Mesendoderm (in vitro differentiated cells): ENCODE measurements at regions not wholly inside any gene's neighbourhood (a gene's known extent, or its start where the extent isn't known, plus 50 kb on each side); places are given as distances from the start of the nearest gene placed in this dataset.

Experiments used
- DNase-seq: peaks from one replicate; pipeline ENCODE4 v3.0.0; 2013
- H2AK5ac ChIP-seq: 2 replicates; pipeline ENCODE4 v1.6.1; 2013; ENCODE audit warnings: low read length, inconsistent platforms
- H2BK120ac ChIP-seq: 2 replicates; pipeline ENCODE4 v1.6.1; 2013; ENCODE audit warnings: low read depth, mild to moderate bottlenecking, low read length, moderate library complexity, mixed read lengths
- H2BK15ac ChIP-seq: replicated peaks from 2 replicates; pipeline ENCODE4 v1.6.1; 2013; ENCODE audit warnings: low read depth, mild to moderate bottlenecking, moderate library complexity
- H2BK5ac ChIP-seq: 2 replicates; pipeline ENCODE4 v1.6.1; 2013; ENCODE audit warnings: low read length, inconsistent platforms
- H3K18ac ChIP-seq: 2 replicates; pipeline ENCODE4 v1.6.1; 2013; ENCODE audit warnings: mild to moderate bottlenecking, low read length, mixed read lengths
- H3K23ac ChIP-seq: one replicate; pipeline ENCODE4 v1.6.1; 2013; ENCODE audit warnings: low read length
- H3K27ac ChIP-seq: 2 replicates; pipeline ENCODE4 v1.5.1; 2013; ENCODE audit warnings: low read depth, mild to moderate bottlenecking, inconsistent platforms, low read length, moderate library complexity
- H3K27me3 ChIP-seq: 2 replicates; pipeline ENCODE4 v1.6.1; 2013; ENCODE audit warnings: low read length, control low read depth, mild to moderate bottlenecking, inconsistent platforms; ENCODE audit not compliant: insufficient read depth, poor library complexity
- H3K36me3 ChIP-seq: 2 replicates; pipeline ENCODE4 v1.6.1; 2013; ENCODE audit warnings: low read length, inconsistent platforms; ENCODE audit not compliant: control insufficient read depth, insufficient read depth
- H3K4ac ChIP-seq: one replicate; pipeline ENCODE4 v1.6.1; 2013; ENCODE audit warnings: low read depth, mild to moderate bottlenecking, low read length, moderate library complexity
- H3K4me1 ChIP-seq: 2 replicates; pipeline ENCODE4 v1.6.1; 2013; ENCODE audit warnings: low read depth, low read length, inconsistent platforms; ENCODE audit not compliant: control insufficient read depth
- H3K4me2 ChIP-seq: 2 replicates; pipeline ENCODE4 v1.6.1; 2013; ENCODE audit warnings: low read length
- H3K4me3 ChIP-seq: 2 replicates; pipeline ENCODE4 v1.5.1; 2013; ENCODE audit warnings: mild to moderate bottlenecking, low read length
- H3K56ac ChIP-seq: one replicate; pipeline ENCODE4 v1.6.1; 2013; ENCODE audit warnings: low read length
- H3K79me1 ChIP-seq: 2 replicates; pipeline ENCODE4 v1.6.1; 2013; ENCODE audit warnings: low read length, inconsistent platforms
- H3K79me2 ChIP-seq: 2 replicates; pipeline ENCODE4 v1.6.1; 2013; ENCODE audit warnings: mild to moderate bottlenecking, low read length; ENCODE audit not compliant: control insufficient read depth, insufficient read depth
- H3K9ac ChIP-seq: 2 replicates; pipeline ENCODE4 v1.6.1; 2013; ENCODE audit warnings: low read length, inconsistent platforms
- H4K5ac ChIP-seq: one replicate; pipeline ENCODE4 v1.6.1; 2013; ENCODE audit warnings: low read length
- H4K8ac ChIP-seq: one replicate; pipeline ENCODE4 v1.6.1; 2013; ENCODE audit warnings: low read depth, mild to moderate bottlenecking, control low read depth, low read length, moderate library complexity
- WGBS: extraction: QIAGEN DNeasy Blood & Tissue Kit; methylation state at CpG from one replicate; pipeline ENCODE4 v1.1.7; 2013; ENCODE audit warnings: low lambda C conversion rate, missing lambda C conversion rate; ENCODE audit not compliant: insufficient coverage; ENCODE audit errors: extremely low coverage; 5-methylcytosine and 5-hydroxymethylcytosine counted together

DNA sequence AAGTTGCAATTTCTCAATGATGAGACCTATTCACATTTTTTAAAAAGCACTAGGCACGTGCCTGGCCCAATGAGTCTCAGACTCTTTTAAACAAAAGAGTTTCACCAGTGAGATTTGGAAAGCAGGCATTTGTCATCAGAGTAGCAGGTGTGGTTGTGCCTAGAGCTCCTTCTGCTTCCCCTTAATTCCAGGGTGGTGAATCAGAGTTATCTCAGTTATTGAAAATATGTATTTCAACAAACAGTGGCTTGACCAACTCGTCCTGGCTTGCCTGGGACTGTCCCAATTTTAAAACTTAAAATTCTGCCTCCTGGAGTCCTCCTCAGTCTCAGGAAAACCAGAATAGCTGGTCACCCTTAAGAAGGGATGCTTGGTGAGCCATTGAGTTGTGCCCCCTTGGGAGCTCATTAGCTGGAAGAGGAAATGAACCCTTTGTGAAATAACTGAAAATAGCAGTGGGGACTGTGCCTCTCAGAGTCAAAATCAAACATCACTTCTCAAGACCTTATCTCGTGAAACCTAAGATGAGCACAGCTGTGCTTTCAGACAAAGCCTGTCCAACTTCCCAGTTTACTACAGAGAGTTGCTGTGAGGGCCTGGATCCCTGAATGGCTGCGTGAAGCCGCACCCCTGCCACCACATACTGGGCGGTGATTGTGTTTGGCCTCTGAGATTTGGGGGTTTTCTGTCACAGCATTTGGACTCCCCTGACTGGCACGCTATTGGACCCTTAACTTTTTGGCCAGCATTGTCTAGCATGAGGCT is 116.3 kb downstream of the ANKRD60 start:
- Histone ChIP-seq H4K8ac (no peak overlapping the region), H2AK5ac (no peak overlapping the region), H3K4ac (no peak overlapping the region), H3K27ac (no peak overlapping the region), H2BK5ac (no peak overlapping the region), H3K4me3 (no peak overlapping the region), H3K4me1 (no peaks in the 10 kb centered on the region), H3K56ac (no peak overlapping the region), H3K79me2 (no peaks in the 10 kb centered on the region), H3K27me3 (no peaks in the 10 kb centered on the region), H3K4me2 (no peak overlapping the region), H3K18ac (no peak overlapping the region), H2BK120ac (no peak overlapping the region), H3K79me1 (no peaks in the 10 kb centered on the region), H3K36me3 (no peaks in the 10 kb centered on the region), H2BK15ac (no peak overlapping the region), H4K5ac (no peak overlapping the region), H3K9ac (no peak overlapping the region), H3K23ac (no peak overlapping the region)
- WGBS: no CpG with 5 or more reads among the region's 7 CpGs
- DNase-seq: no peak

DNA sequence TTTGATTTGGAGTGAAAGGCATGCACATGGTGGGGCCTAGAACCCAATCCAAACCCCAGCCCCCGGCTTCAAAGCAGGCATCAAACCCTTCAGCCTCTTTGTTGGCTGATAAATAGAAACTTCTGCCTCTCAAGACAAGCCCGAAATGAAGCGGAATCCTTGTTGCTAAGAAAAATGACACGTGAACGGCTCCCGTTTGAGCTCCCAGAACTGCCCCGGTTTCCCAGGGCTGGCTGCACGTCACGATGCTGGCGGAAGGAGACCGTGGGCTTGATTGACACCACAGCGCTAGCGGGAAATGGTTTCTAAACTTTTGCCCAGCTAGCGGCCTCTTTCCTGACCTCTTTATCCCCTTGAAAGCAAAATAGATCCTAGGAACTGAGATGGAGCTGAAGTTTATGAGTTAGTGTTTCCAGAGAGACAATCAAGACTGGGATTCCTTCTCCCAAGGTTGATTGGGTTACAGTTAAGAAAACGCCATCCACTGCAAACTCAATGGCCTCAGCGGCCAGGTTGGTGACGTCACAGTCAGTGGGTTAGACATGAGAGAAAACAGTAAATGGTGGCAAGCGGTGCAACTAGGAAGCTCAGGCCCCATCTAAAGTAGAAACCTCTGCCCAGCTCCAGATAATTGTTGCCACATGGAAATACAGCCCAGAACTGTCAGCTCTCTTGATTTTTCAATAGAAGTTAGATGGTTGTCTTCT is 117.0 kb downstream of the ANKRD60 start:
- no peak overlapping the region for H4K5ac ChIP-seq
- no peak overlapping the region for H3K4ac ChIP-seq
- DNase-seq: no peak
- H3K4me1 ChIP-seq: no peaks in the 10 kb centered on the region
- H3K27ac ChIP-seq: no peak overlapping the region
- no peak overlapping the region for H2BK5ac ChIP-seq
- no peak overlapping the region for H3K18ac ChIP-seq
- no peak overlapping the region for H3K23ac ChIP-seq
- no peak overlapping the region for H3K4me3 ChIP-seq
- no peaks in the 10 kb centered on the region for H3K79me2 ChIP-seq
- no peak overlapping the region for H2AK5ac ChIP-seq
- H2BK120ac ChIP-seq: no peak overlapping the region
- H3K4me2 ChIP-seq: no peak overlapping the region
- no CpG with 5 or more reads among the region's 18 CpGs for WGBS
- no peaks in the 10 kb centered on the region for H3K36me3 ChIP-seq
- H4K8ac ChIP-seq: no peak overlapping the region
- no peaks in the 10 kb centered on the region for H3K27me3 ChIP-seq
- no peaks in the 10 kb centered on the region for H3K79me1 ChIP-seq
- H3K56ac ChIP-seq: no peak overlapping the region
- H2BK15ac ChIP-seq: no peak overlapping the region
- H3K9ac ChIP-seq: no peak overlapping the region

DNA sequence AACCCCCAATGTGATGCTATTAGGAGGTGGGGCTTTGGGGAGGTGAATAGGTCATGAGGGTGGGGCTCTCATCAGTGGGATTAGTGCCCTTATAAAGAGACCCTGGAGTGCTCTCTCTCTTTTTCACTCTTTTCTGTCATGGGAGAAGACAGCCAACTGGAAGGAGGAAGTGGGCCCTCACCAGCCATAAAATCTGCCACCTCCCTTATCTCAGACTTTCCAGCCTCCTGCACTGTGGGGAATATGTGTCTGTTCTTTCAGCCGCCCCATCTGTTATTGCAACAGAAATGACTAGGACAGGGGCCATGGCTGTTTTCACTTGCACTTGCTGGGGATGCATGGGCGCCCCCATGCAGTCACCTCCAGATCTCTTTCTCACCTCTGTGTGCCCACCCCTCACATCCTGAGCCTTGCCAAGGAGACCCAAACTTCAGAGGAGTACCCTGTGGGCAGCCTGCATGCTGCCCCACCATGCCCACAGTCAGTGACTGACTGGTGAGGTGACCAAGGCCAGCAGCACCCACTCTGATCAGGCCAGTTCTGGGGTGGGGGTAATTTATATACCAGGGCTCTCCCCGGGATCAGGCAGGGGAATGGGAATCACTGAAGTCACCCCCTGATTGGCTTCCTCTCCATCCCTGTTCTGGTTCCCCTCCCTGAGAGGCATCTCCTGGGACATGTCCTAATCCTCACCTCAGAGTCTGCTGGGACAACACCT is 118.4 kb downstream of the ANKRD60 start:
- WGBS: no CpG with 5 or more reads among the region's 3 CpGs
- no peak overlapping the region for H2BK5ac ChIP-seq
- no peak overlapping the region for H3K4me3 ChIP-seq
- H3K56ac ChIP-seq: no peak overlapping the region
- no peak overlapping the region for H3K18ac ChIP-seq
- H2AK5ac ChIP-seq: no peak overlapping the region
- H3K4ac ChIP-seq: no peak overlapping the region
- no peak overlapping the region for H2BK120ac ChIP-seq
- DNase-seq: no peak
- H3K9ac ChIP-seq: no peak overlapping the region
- H3K79me1 ChIP-seq: no peaks in the 10 kb centered on the region
- no peak overlapping the region for H3K27ac ChIP-seq
- H4K8ac ChIP-seq: no peak overlapping the region
- no peaks in the 10 kb centered on the region for H3K36me3 ChIP-seq
- no peak overlapping the region for H2BK15ac ChIP-seq
- no peaks in the 10 kb centered on the region for H3K79me2 ChIP-seq
- no peaks in the 10 kb centered on the region for H3K4me1 ChIP-seq
- H3K4me2 ChIP-seq: no peak overlapping the region
- H3K23ac ChIP-seq: no peak overlapping the region
- H3K27me3 ChIP-seq: no peaks in the 10 kb centered on the region
- no peak overlapping the region for H4K5ac ChIP-seq

DNA sequence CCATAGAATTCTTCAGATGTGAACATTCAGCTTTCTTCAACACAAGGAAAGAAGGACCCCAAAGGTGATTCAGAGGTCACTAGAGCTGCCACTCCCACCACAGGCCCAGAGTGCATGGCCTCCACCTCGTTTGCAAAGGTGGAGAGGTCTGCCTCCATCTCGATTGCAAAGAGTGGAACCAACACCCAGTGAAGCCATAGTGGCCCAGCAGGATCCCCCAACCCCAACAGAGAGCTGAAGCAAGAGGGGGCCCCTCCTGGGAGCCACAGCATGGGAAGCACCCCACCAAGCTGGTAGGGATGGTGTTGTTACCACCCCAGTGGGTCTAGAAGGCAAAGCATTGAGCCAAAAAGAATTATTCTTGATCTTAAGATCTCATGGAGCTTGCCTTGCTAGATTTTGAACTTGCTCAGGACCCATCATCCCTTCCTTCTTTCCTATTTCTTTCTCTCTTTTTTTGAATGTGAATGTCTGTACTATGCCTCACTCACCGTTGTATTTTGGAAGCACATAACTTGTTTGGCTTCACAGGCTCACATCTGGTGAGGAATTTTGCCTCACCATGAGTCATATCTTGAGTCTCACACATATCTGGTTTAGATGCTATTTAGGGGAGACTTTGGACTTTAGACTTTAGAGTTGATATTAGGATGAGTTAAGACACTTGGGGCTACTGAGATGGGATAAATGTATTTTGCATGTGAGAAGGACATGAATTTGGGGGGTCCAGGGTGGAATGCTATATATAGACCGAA is 119.2 kb downstream of the ANKRD60 start:
- Histone ChIP-seq H4K8ac (no peak overlapping the region), H3K4me2 (no peak overlapping the region), H3K18ac (no peak overlapping the region), H2BK5ac (no peak overlapping the region), H3K79me1 (no peaks in the 10 kb centered on the region), H2BK15ac (no peak overlapping the region), H3K36me3 (no peaks in the 10 kb centered on the region), H3K9ac (no peak overlapping the region), H3K4me3 (no peak overlapping the region), H3K27me3 (no peaks in the 10 kb centered on the region), H3K4me1 (no peaks in the 10 kb centered on the region), H3K79me2 (no peaks in the 10 kb centered on the region), H3K56ac (no peak overlapping the region), H4K5ac (no peak overlapping the region), H2AK5ac (no peak overlapping the region), H3K4ac (no peak overlapping the region), H2BK120ac (no peak overlapping the region), H3K27ac (no peak overlapping the region), H3K23ac (no peak overlapping the region)
- no peak for DNase-seq
- WGBS: no CpG with 5 or more reads among the region's 4 CpGs

DNA sequence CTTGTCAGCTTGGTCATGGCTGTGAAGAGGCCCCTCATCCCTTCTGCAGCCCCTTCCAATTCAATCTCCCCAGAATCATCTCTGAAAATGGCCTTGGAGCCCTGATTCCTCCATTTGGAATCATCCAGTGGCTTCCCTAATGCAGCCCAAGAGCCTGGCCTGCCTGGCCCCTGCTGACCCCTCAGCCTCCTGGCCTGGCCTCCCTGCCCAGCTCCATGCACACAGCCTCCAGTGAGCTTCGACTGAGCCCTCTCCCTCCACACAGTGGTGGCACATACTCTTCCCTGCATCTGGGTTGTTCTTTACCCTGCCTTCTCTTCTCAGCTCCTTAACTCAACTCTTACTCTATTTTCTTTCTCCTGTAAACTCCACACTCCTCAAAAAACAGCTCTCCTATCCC is 120.9 kb downstream of the ANKRD60 start:
- no peaks in the 10 kb centered on the region for H3K79me2 ChIP-seq
- H2BK5ac ChIP-seq: no peak overlapping the region
- no peak for DNase-seq
- no peak overlapping the region for H3K9ac ChIP-seq
- no peak overlapping the region for H3K27ac ChIP-seq
- no peak overlapping the region for H3K18ac ChIP-seq
- H3K27me3 ChIP-seq: no peaks in the 10 kb centered on the region
- no peaks in the 10 kb centered on the region for H3K36me3 ChIP-seq
- no peak overlapping the region for H2BK15ac ChIP-seq
- no peaks in the 10 kb centered on the region for H3K79me1 ChIP-seq
- no peak overlapping the region for H3K4me3 ChIP-seq
- no peak overlapping the region for H3K4me2 ChIP-seq
- H3K56ac ChIP-seq: no peak overlapping the region
- H4K5ac ChIP-seq: no peak overlapping the region
- no peaks in the 10 kb centered on the region for H3K4me1 ChIP-seq
- H2BK120ac ChIP-seq: no peak overlapping the region
- no CpG with 5 or more reads among the region's 1 CpG for WGBS
- H4K8ac ChIP-seq: no peak overlapping the region
- no peak overlapping the region for H3K4ac ChIP-seq
- H2AK5ac ChIP-seq: no peak overlapping the region
- no peak overlapping the region for H3K23ac ChIP-seq
